GM20431 (cell line): ENCODE measurements at regions not wholly inside any gene's neighbourhood (a gene's known extent, or its start where the extent isn't known, plus 50 kb on each side); places are given as distances from the start of the nearest gene placed in this dataset.
"Not testable (repeated sequence)": the region's sequence is repeated elsewhere in the genome, so short reads cannot be mapped to it uniquely, and the experiment has no call there.

Experiments used
- in situ Hi-C: fragments of 300-500 bp; cut with MseI, MboI; formaldehyde crosslinking; loops from one replicate; pipeline ENCODE4 v1.15.0; 2020; ENCODE audit warnings: low sequenced_read_pairs; ENCODE audit not compliant: unreplicated experiment

DNA sequence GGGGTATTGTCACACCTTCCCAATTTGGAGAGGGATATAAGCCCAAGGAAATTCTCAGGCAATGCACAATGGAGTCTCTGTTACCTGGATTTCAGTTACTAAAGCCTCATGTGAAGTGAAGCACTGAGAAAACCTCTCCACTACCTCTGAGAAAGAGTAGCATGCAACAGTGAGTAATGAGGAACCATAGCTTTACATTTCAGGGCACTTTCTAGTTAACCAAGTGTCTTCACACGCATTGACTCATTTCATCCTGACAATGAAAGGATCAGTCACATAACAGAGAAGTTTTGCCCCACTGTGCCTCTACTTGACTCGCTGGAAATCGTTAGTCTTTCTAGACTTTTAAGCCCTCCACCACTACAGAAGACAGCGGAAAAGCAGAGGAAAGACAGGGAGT, 86.2 kb upstream of the ARID1B start:
- in situ Hi-C loops = no loop called here

DNA sequence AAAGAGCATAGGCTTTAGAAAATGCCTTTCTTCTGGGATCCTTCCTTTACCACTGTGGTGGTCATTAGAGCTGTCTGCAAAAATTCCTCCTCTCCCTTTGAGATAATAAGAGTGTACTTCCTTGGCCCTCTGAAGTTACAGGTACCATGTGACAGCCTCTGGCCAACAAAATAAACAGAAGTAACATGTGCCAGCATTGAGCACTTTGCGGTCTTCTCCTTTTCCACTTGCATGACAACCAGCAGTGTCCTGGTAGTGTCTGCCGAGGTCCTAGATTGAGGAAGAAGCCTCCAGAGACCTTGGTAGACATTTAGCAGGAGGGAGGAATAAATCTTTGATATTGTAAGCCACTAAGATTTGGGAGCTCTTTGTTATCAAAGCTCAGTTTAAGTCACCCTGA, 87.5 kb upstream of the ARID1B start:
- in situ Hi-C loops = no loop called here

DNA sequence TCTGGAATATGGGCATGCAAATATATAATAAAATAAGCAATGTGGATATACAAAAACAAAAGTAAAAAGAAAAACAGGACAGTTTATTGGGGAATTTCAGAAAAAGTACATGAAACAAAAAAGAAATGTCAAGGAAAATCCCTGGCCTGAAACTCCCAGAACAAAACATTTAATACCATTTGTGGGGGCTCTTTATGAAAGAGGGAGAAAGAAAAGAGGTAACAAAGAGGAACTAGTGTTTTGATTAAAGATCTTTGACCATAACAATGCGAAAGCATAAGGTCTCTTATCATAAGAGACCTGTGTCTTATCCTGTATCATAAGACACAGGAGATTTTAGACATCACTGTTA, 88.6 kb upstream of the ARID1B start:
- in situ Hi-C loops = no loop called here

DNA sequence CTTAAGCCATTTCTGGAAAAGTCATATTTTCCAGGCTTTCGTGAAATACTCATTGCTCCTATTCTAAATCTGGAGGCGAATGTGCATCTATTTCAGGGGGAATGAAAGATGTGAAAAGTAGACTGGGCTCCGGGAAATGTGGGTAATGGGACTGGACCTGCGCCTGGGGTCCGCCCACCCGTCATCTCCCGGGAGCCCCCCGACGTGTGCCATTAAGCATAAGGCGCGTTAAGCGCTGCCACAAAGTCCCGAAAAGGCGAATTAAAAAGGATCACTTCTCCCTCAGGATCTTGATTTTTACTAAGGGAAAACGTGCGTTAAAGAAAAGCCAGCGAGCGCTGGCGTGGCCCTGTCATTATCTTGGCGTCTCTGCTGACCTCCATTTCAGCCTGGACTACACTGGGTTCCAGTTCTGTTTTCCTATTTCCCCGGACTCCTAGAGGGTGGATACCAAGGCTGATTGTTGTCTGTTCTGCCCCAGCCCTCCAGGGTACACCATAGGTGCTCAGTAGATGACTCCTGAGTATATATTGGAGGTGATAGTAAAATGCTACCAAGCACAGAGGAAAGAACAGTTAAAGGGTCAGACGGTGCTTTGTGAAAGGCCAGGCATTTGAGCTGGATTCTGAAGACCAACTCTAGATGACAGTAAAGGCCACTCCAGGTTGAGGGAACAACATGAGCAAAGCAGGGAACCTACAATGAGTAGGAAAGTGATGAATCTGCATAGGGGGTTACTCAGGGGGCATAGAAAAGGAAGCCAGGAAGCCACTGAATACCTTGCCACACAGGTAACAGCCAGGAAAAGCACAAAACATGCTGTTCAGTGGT, 89.2 kb upstream of the ARID1B start:
- in situ Hi-C loops = no loop called here

DNA sequence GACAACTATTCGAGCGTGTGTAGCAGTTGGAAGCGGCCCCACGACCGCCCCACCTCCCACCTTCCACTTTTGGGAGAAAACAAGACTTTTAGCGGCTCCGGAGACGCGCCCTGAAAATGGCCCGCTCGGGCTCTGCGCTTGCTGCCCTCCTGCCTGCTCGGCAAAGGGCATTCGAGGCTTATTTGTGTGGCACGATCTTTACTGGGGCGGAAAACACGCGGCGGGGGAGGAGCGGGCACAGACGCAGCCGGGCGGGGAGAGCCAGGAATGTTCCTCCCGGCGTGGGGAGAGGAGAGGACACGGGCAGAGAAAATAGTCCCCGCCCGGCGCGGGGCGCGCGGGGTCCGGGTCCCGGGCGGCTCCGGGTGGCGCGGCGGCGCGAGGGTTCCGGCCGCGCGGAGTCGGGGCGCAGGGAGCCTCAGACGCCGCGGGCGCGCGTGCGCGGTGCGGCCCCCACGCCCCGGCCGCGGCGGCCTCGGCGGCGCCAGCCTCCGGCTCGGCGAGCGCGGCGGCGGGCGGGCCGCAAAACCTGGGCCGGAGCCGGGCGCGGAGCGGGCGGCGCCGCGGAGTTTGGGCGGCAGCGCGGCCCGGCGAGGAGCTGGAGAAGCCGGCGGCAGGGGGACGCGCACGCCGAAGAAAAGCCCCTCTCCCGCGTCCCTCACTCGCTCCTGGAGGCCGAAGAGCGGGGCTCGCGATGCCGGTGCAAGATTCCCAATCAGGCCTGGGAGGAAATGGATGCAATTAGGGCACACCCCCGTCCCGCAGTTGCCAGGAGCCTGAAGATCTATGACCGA, 90.0 kb upstream of the ARID1B start:
- in situ Hi-C loops = no loop called here

DNA sequence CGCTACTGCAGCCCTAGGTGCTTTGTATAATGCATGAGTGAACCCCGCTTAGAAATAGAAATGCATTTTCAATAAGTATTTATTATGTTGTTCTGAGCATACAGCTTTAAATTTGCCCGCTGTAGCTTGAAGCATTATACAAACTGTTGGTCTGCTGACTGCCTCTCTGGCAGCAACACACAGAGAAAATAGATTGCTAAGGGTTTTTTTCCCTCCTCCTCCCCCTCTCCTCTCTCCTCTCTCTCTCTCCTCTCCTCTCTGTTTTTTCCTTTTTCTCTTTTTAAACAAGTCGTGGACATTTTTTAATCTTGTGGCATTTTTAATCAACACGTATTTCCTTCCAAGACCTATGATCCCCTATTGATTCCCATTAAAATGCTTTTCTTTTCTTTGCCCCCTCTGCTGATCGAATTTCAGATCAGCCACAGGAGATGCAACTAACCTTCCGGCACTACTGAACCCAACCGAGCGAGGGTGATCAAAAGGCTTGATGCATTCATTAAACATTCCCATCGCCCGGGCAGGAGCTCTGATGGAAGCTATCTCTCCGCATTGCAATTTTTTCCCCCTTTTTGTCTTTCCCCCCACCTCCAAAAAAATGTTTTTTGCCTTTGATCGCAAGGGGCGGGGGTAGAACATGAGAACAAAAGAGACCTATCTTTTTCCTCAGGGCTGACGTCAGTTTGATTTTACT, 90.7 kb upstream of the ARID1B start:
- in situ Hi-C loops = no loop called here

DNA sequence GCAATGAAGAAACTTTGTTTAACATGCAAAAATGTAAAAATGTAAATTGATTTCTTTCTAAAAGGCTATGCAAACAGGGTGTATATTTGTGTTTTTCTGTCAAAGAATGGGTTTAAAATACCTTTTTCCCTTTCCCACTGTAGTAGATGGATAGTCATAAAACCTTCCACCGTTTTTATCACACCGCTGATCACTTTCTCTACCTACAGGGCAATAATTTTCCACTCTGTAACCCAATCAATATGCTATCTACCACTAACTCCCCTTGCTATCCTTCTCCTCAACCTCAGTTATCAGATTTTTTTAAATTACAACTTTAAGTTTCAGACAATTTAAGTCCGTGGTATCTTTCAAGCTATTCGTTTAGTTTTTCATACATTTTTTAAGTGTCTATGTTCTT, 91.4 kb upstream of the ARID1B start:
- in situ Hi-C loops = no loop called here

DNA sequence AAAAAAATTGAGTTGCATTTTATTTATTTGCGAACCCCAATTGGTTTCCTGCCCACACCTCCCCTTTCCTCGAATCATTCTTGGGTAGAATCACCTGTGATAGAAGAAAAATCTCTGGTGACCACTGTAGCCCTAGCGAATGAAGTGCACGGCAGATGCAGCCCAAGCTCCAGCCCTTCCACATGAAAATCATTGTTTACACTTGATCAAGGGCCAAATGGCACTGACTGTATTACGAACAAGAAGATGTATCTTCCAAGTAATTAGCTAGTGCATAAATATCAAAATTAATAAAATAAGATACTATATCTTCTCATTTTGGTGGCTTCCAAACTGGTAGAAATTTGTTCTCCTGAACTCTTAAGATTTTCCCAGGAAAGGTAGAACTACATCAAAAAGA, 93.4 kb upstream of the ARID1B start:
- in situ Hi-C loops = no loop called here

DNA sequence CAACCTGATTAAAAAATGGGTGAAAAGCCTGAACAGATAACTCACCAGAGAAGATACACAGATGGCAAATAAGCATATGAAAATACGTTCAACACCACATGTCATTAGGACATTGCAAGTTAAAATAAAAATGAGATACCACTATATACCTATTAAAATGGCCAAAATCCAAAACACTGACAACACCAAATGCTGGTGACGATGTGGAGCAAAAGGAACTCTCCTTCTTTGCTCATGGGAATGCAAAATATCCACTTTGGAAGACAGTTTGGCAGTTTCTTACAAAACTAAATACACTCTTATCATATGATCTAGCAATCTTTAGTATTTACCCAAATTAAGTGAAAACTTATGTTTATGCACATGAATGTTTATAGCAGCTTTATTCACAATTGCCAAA, 100.5 kb upstream of the ARID1B start:
- in situ Hi-C loops = no loop called here

DNA sequence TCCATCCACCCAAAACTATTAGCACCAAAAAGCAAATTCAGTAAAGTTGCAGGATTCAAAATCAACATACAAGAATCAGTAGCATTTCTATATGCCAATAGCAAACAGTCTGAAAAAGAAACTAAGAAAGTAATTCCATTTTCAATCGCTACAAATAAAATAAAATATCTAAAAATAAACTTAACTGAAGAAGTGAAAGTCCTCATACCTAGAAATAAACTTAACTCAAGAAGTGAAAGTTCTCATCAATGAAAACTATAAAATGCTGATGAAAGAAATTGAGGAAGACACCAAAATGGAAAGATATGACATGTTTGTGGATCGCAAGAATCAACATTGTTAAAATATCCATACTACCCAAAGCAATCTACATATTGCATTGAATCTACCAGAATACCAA, 103.0 kb upstream of the ARID1B start:
- in situ Hi-C loops = no loop called here

DNA sequence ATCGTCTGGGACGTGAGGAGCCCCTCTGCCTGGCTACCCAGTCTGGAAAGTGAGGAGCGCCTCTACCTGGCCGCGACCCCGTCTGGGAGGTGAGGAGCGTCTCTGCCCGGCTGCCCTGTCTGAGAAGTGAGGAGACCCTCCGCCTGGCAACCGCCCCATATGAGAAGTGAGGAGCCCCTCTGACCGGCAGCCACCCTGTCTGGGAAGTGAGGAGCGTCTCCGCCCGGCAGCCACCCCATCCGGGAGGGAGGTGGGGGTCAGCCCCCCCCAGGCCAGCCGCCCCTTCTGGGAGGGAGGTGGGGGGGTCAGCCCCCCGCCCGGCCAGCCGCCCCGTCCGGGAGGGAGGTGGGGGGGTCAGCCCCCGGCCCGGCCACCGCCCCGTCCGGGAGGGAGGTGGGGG, 107.1 kb upstream of the ARID1B start:
- in situ Hi-C loops = not testable (repeated sequence)

DNA sequence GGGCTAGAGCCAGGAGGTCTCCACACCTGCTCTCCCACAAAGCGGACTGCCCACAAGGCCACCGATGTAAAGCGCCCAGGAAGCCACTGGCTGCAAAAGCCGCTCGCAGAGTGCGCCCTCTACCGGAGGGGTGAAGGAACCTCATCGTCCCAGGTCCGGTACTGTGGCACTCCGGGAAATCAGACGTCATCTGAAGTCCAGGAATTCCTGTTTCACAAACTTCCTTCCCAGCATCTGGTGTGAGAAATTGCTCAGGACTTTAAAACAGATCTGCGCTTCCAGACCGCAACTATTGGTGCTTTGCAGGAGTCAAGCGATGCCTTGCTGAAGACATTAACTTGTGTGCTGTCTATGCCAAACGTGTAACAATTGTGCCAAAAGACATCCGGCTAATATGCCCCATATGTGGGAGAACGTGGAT, 115.1 kb upstream of the ARID1B start:
- in situ Hi-C loops = no loop called here

DNA sequence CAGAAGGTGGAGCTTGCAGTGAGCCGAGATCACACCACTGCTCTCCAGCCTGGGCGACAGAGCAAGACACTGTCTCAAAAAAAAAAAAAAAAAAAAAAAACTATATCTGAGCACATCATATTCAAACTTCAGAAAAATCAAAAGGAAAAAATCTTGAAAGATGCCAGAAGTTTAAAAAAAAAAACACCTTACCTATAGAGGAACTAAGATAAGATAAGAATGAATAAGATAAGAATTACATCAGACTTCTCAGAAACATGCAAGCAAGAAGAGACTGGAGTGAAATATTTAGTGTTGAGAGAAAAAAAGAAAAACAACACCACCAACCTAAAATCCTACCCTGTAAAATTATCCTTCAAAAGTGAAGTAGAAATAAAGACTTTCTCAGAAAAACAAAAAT, 116.8 kb upstream of the ARID1B start:
- in situ Hi-C loops = no loop called here

DNA sequence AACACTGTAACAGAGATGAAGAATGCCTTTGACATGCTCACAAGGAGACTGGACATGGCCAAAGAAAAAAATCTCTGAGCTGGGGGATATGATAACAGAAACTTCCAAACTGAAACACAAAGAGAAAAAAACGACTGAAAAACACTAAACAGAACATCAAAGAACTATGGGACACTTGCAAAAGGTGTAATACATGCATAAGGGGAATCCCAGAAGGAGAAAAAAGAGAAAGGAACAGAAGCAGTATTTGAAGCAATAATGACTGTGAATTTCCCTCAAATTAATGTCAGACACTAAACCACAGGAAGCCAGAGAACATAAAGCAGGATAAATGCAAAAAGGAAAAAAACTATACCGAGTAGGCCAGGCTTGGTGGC, 117.4 kb upstream of the ARID1B start:
- in situ Hi-C loops = no loop called here

DNA sequence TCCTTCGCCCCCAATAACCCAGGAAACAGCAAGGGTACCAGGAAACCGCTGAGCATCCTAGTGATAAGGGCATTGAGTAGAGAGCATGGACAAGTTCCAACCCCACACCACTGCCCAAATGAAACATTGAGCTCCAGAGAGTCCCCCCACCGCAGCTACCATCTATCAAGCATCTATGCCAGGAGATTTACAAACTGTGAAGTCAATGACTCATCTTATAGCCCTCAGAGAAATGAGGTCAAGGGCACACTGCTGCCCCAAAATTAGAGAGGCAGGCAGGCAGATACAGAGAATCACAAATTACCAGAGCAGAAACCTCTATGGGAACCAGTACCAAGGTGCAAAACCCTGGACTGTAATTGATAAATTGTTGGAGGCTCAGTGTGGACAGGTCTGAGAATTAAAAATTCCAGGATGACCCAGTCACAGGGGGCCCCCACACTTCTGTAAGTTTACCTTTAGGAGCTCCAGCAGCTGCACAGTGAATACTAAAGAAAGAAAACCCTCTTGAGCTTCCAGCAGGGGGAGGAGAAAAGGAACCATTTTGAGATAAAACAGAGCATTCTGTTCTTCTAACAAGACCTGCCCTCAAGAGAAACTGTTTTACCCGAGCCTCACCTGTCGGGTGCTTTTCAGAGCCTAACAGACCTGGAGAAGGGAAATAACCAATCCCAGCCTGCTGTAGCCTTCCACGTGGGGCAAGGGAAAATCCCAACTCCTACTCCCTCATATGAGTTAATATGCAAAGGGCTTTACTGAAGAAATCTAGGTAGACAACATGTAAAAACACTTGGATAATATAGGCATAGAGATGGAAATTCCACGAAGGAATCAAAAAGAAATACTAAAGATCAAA, 118.0 kb upstream of the ARID1B start:
- in situ Hi-C loops = no loop called here

DNA sequence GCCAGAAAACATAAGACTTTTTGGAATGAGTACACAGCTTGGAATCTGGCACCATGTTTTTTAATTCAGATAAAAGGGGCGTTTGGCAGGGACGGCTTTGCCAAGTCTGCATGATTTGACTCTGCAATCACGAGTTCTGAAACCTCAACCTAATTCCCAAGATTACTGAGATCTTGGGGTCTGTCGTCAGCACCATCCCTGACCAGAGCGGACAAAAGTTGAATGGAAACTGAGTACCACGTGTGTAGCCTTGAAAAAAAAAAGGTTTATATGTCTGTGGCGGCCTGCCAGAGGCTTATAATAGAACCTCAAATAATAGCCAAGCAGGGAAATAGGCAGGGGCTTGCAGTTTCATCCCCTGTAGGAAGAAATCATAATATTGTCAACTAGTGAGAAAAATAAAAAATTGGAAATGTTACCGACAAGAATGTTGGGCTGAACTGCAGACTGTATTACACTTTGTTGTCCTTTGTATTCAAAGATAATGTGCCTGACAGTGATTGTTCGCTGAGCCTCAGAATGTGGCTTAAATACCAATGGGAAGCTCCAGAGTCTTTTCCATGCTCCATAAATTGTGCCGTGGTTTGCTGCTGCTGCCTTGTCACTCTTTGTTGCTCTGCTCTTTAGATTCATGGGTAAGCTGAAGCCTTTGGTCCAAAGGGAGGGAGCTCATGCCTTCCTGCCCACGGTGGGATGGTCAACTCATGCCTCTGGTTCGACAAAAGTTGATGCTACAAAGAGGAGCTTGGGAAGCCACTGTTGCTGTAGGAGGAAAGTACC, 118.8 kb upstream of the ARID1B start:
- in situ Hi-C loops = no loop called here

DNA sequence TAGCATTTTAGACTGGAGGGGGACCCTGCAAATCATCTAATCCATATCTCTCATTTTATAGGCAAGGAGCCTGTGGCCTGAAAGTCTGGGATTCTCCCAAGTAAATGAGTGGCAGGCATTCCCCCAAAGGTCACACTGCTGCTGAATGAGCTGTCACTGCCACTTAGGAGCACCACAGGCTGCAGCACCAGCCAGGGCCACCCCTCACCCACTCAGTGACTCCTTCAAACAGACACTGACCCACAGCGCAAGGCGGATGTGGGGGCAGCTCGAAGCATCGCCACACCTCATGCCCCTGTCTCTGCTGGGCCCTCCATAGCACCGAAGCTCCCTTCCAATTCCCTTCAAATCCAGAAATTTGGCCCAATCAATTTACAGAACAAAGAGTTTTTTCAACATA, 119.9 kb upstream of the ARID1B start:
- in situ Hi-C loops = no loop called here

DNA sequence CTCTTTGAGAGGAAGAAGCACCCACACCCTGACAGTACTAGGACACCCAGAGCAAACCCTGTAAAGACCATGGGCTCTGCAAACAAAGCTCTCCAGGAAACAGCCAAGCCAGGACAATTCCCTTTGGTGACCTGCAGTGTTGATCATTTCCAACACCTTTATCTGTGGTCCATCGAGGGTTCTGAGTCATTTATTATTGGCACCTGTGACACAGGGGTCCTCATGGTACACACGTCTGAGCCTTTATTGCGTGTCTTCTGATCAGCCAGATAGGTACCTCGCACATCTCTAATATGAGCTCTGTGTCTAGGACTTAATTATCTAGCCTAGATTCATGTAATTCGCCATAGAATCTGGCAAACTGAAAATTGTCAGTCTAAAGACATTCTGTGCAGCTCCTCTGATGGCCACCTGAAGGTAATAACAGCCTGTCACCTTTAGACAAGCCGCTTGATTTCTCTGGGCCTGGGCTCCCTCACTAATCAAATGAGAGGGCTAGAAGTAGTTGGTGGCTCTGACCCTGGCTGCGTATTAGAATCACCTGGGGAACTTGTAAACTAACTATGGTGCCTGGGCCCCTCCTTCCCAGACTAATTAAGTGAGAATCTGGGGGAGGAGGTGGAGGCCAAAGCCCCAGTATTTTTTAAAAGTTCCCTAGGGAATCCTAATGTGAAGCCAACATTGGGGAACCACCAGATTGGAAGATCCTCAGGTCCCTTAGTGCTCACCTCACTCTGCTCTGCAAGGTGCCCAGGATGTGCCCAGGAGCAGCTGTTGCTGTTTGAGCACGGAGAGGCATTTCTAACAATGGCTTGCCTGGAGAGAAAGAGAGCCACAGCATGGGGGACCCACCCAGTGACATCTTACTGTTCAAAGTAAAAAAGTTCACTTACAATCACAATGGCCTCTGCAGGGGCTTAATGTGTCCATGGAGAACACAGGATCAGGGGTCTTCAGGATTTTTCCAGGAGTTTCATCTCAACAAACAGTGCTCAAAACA, 122.0 kb upstream of the ARID1B start:
- in situ Hi-C loops = no loop called here
